HG03571 (cell line): ENCODE measurements at regions not wholly inside any gene's neighbourhood (a gene's known extent, or its start where the extent isn't known, plus 50 kb on each side); places are given as distances from the start of the nearest gene placed in this dataset.
"Not testable (repeated sequence)": the region's sequence is repeated elsewhere in the genome, so short reads cannot be mapped to it uniquely, and the experiment has no call there.

Source experiments
- ATAC-seq: cut with Tn5 transposase; IDR thresholded peaks from one replicate; pipeline ENCODE4 v1.9.1; 2021; ENCODE audit not compliant: unreplicated experiment

DNA sequence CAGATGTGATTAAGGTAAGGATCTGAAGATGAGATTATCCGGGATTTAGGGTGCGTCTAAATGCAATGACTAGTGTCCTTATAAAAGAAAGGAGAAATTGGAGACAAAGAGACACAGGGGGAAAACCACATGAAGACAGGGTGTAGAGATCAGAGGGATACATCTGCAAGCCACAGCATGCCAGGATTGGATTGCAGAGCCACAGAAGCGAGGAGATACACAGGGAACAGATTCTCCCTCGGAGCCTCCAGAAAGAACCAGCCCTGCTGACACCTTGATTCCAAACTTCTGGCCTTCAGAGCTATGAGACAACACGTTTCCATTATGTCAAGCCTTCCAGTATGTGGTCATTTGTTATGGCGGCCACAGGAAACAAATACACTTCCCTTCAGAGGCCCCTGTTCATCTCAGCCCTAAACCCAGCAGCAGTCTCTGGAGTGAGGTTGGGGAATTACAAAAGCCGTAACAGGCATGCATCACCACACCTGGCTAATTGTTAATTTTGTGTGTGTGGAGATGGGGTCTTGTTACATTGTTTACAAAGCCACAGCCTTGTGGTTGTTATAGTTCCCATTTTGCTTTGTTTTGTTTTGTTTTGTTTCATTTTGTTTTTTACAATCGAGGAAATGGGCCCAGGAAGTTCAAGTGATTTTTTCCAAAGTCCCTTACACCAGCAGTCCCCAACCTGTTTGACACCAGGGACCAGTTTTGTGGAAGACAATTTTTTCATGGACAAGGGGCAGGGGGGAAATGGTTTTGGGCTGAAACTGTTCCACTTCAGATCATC is 51.6 kb upstream of the LYRM9 start:
- peak; percentile 65 for ATAC-seq

DNA sequence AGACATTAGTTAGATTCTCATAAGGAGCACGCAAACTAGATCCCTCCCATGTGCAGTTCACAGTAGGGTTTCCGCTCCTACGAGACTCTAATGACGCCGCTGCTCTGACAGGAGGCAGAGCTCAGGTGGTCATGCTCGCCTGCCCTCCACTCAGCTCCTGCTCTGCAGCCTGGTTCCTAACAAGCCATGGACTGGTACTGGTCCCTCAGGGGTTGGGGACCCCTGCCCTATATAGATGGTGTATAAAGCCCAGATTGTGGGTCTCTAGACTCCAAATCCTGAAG is 52.1 kb upstream of the LYRM9 start:
- peak; percentile 29 for ATAC-seq

DNA sequence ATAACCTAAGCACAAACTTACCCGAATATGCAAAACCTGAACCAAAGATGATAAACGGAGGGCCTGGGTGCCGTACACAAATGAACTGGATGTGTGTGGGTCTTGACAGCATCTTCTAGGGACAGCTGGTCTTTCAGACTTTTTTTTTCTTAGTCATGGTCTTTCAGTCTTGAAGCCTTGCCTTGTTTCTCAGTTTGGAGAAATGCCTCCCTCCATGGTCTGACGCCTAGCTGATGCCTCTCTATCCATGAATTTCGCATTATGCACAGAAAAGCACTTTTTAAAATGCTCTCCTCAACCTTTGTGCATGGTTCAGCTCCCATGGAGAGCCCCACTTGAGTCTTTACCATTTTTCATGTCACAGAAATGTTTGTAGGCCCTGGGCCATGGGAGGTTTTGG is 52.8 kb upstream of the LYRM9 start:
- no peak for ATAC-seq

DNA sequence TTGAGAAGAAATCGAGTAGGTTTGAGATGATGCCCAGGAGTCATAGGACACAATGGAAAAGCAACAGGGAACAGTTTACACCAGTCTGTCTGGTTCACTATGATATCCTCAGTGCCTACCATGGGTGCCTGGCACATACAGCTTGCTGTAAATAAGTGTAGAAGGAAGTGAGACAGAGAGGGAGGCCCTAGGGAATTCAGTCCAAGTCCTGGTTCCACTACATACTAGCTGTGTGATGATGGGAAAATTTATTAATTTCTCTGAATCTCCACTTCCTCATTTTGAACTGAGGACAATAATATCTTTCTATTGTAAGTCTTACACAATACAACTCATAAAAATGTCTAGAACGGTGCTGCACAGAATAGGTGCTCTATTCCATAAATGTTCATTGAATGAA is 53.3 kb upstream of the LYRM9 start:
- ATAC-seq, result no peak

DNA sequence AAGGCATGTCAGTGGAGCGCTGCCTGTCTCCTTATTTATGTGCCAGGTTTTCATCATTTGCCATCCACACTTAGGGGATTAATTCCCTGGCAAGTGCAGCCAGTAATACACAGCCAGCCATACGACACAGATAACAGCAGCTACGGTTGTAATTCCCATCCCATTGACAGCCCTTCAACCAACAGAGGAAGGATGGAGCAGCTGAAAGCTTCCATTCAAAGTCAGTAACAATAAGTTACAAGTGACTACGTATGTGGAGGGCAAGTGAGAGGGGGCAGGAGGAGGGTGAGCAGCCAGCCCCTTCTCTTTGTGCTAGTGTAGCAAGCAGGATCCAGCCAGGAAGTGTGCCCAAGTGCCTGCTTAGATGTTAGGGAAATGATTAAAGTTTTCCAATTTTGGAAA is 53.8 kb upstream of the LYRM9 start:
- ATAC-seq, result no peak

DNA sequence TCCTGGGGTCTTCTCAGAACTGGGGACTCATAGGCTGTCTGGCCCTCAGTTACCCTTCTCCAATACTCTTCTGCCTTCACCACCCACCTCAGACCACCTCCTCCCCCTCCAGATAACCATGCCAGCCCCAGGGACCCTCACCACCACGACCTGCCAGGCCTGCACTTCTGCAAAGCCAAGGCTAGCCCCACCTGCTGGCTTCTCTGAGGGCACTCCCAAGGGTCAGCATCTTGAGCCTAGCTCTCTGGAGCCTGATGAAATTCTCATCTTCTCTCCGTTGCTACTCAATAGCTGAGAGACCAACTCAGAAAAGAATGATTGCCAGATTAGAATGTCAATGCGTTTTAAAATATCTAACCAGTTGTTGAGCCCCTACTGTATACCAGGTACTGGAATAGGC is 56.1 kb upstream of the LYRM9 start:
- no peak for ATAC-seq

DNA sequence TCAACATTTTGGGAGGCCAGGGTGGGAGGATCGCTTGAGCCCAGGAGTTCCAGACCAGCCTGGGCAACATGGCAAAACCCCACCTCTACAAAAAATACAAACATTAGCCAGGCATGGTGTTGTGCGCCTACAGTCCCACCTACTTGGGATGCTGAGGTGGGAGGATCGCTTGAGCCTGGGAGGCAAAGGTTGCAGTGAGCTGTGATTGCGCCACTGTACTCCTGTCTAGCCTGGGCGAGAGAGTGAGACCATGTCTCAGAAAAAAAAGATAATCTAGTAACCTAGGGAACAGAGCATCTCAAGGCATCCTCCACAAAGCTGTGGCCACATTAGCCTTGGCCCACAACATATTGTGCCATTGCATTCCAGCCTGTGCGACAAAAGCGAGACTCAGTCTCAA is 57.1 kb upstream of the LYRM9 start:
- ATAC-seq, result not testable (repeated sequence)

DNA sequence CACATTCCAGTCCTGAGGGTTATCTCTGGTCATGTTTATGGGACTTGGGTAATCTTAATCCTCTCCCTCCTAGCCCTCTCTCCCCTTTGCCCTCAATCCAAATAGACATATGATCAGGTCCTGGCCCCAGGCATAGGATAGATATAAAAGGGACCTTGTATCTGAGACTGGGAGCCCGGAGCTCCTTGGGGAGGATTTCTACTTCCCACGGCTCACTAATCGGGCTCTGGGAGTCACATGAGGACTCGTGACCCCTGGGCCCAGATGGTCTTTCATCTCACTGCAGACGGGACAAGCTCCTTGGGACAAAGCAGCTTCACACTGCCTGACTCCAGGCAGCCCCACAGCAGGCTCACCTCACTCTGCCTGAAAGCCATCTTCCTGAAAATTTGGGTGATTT is 57.8 kb upstream of the LYRM9 start:
- ATAC-seq, result no peak

DNA sequence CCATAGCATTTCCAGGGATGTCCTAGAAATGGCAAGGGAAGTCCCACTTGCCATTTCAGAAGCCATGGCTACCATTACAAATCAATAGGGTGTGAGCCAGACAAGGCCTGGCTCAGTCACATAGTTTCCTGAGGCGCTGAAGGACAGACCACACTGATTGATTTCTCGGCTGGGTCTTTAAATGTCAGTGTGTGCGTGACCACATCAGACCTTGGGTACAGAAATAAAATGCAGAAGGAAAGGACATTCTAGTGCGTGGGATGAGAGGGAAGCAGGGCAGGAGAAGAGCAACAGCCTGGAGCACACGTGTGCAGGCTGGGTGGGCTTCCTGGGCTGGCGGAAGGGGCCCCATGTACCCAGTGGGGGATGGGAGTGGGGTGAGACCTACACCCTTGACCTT is 58.7 kb upstream of the LYRM9 start:
- ATAC-seq, result no peak

DNA sequence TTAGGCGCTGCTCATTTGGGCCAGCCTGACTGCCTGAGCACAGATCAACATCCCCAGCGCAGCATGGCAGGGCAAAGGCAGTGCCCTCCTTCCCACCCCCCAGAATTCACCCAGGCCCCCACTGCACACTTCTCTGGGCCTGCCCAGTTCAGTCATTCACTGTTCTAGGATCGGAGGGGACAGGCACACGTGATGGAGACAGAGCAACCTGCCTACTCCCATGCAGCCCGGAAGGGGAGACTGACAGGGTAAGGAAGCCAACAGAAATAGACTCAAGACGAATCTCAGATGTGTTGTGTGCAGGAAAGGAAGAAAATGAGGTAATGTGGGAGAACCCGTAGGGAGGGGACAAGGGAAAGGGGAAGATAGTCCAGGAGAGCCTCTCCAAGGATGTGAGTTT is 59.2 kb upstream of the LYRM9 start:
- no peak for ATAC-seq

DNA sequence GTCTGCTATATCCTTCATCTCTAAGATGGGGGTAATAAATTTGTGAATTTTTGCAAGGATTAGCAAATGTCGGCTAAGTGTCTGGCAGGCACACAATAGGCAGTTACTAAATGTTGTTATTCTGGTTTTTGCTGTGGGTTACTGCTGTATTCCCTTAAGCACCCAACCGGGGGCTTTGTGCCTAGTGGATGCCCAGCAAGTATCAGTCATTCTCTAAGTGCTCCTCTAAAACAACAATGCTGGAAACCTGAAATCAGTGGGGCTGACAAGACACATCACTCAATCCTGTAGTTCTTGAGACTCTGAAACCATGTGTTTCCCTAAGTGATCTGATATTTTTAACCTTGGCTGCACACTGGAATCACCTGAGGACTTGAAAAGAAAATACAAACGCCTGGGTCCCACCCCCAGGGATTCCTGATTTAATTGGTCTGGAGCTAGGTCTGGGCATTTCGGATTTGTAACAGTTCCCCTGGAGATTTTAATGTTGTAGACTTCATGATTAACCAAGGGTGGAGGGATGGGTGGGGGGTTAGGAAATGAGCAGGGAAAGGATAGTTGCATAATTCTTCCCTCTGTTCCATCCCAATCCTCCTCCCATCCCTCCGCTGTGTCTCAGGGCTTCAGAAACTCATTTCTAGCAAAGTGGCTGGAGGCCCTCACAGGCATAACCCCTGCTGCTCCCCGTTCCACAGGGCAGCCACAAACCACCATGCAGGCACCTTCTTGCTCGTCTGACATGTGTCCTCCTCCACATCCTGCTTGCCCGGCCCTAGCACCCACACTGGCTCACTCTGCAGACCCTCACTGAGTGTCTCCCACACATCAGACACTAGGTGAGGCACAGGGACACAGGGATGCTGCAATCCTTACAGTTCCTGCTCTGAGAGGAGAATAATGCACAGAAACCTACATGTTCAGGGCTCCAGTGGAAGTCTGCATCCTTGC is 61.7 kb upstream of the LYRM9 start:
- ATAC-seq, result no peak

DNA sequence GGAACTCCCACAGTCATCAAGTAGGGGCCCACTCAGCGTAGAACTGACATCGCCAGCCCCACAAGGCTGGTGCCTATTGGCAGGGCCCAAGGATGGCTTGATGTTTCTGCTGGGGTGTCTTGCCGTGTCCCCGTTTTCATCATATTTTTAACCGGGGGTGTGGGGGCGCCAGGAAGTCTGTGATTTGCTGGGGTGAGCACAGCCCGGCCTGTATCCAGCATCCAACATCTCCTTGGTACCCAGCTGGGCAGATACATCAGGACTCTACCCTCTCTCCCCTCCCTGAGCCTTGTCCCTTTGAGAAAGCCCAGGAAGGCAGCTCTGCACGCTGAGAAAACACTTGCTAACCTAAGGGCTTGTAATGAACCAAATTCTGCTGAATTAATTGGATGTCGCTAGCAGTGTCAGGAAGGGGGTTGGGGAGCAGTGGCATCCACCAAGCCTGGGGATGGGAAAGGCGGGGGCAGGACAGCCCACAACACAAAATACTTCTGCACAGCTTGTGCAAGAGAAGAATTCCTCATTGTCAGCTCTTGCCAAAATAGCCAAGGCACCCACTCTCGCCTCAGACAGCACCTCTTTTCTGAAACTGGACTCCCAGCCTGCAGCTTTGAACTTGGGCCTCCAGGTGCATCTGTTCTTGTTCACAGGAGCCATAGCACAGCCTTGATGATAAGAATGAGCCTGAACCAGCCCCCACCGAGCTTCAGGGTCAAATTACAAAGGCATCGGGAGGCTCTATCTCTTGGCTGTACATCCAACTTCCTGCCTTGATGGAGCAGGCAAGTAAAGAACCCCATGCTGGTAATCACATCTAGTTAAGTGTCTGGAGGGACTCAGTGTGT is 63.7 kb upstream of the LYRM9 start:
- no peak for ATAC-seq

DNA sequence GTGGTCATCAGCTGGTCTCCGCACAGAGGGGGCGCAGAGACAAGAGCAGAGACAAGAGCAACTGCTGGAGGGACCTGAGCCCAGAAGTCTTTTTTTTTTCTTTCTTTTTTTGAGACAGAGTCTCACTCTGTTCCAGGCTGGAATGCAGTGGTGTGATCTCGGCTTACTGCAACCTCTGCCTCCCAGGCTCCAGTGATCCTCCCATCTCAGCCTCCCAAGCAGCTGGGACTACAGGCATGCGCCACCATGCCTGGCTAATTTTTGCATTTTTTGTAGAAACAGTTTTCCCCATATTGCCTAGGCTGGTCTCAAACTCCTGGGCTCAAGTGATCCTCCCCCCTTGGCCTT is 64.3 kb upstream of the LYRM9 start:
- ATAC-seq, result not testable (repeated sequence)

DNA sequence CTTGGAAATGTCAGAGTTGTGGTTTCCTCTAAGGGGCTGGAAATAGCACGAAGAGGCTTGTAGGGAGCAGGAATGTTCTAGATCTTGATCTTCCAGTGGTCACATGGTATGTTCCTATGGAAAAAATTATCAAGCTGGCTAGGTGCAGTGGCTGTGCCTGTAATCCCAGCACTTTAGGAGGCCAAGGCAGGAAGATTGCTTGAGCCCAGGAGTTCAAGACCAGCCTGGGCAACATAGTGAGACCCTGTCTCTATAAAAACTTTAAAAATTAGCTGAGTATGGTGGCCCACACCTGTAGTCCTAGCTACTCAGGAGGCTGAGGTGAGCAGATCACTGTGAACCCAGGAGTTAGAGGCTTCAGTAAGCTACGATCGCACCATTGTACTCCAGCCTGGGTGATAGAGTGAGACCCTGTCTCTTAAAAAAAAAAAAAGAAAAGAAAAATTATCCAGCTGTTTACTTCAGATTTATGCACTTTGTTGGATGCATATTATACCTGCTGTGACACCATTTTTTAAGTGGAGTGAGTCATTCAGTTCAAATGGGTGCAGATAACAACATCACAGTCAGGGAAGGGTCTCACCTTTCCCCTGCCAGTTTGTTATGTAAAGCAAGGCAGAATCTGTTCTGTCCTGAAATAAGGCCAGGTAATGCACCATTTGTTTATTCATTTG is 65.7 kb upstream of the LYRM9 start:
- no peak for ATAC-seq

DNA sequence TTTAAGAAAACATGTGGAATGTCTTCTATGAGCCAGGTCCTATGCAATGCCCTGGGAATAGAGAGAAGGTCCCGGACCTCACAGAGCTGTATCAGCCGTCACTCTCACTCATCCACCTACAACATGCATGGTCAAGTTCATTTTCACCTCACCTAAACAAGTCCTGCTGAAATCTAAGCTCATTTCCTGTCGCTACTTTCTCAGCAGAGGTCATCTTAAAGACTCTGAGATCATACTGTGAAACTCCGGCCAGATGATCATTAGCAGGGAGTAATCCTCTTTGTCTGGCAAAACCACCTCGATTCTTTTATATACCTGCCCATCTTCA is 66.2 kb upstream of the LYRM9 start:
- ATAC-seq, result no peak

DNA sequence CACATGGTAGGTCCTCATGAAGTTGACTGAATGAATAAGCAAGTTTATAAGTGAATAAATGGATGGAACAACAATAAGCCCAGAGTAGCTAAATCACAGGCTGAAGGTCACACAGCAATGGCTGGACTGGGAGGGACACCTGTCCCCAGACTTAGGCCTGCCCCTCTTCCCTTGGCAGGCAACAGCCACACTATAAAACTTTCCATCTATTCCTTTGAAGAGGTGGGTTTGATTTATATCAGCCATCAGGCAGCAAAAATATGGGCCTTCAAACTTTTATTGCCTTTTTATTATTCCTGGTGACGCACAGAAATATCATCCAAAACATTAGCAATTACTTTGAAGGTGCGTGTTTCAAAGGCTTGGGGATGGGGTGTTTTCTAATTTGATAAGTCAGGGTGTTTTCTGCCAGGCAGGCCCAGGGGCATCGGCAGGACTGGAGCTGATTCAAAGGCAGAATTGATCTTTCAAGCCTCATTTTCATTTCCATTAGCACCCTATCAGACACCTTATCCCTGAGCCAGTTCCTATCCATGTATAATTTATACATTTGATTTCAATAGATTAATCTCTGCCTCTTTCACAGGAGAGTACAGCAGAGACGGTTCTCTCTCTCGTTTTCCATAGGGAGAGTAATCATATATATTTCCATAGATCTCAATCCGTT is 67.2 kb upstream of the LYRM9 start:
- no peak for ATAC-seq

DNA sequence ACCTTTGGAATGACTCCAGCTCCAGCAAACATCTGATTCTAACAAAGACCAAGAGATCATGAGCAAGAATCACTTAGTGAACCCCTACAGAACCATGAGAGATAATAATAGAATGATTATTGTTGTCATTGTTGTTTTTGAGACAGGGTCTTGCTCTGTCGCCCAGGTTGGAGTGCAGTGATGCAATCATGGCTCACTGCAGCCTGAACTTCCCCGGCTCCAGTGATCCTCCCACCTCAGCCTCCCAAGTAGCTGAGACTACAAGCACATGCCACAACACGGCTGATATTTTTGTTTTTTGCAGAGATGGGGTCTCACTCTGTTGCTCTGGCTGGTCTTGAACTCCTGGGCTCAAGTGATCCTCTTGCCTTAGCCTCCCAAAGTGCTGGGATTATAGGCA is 69.4 kb upstream of the LYRM9 start:
- not testable (repeated sequence) for ATAC-seq

DNA sequence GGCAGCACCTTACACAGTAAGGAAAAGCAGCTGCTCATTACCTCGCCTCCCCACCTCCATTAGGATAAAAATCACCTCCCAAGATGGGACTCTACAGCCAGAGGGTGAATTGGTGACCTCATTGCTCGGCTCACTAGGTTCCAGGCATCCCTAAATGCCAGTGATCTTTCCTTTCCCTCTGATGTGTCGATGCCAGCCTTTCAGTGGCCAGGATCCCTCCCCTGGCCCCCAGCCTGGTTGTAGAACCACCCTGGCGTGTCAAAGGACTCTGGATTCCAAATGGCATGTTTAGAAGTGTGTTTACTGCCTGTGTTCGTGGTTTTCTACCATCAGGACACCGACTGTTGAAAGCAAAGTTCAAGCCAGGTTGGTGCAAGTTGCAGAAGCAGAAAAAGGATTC is 72.1 kb upstream of the LYRM9 start:
- no peak for ATAC-seq

DNA sequence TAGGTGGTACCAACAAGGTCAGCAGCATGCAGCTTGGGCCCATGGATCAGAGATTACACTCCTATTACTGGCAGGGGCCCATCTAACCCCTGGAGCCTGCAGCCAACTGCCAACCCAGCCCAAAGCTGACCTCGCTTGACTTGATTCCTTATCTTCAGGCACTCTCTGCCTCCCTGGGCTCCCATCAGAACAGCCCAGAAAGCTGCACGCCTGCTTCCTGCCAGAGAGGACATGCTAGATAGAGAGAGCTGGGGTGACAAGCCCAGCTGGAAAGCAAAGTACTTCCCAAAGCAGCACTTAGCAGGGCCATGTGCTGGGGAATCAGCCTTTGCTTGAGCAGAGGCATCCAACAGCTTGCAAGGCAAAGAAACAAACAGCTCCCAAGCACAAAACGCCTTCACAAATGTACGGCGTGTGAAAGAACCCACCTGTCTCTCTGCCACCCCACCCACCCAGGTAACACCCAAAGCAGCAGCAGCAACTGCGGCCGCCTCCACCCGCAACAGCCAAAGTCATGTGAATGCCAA is 74.2 kb upstream of the NLK start:
- no peak for ATAC-seq

DNA sequence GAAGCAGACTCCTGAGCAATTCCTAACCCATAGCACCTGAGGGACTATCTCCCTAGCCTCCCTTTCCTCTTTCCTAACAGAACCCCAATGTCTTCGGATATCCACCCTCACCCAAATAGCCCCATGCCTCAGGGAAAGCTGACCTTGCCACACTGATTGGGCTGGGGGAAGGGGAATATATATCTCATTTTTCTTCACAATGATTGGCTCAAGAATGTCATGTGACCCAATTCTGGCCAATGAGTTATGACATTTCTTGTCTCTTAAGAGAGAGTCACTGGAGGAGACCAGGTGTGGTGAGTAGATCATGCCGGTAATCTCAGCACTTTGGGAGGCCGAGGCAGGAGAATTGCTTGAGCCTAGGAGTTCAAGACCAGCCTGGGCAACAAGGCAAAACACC is 71.9 kb upstream of the NLK start:
- no peak for ATAC-seq
